CD4-positive, alpha-beta T cell (primary cell): ENCODE measurements at regions not wholly inside any gene's neighbourhood (a gene's known extent, or its start where the extent isn't known, plus 50 kb on each side); places are given as distances from the start of the nearest gene placed in this dataset.

ENCODE experiments used
- ATAC-seq: fragments of 200-7000 bp; cut with Tn5 transposase; one replicate; pipeline ENCODE4 v1.10.0; 2022; ENCODE audit warnings: mild to moderate bottlenecking; ENCODE audit not compliant: poor library complexity
- CTCF ChIA-PET: fragments of 350-600 bp; sonication (Branson Sonifier 250); formaldehyde crosslinking; loops from one replicate; lab custom pipeline; 2021; ENCODE audit warnings: antibody characterized with exemption, inconsistent platforms; lab: Charles Lee
- POLR2A ChIA-PET: fragments of 350-600 bp; sonication (Branson Sonifier 250); formaldehyde crosslinking; loops from one replicate; lab custom pipeline; 2021; ENCODE audit warnings: antibody characterized with exemption, inconsistent platforms; lab: Charles Lee
- DNase-seq, 14 experiments: peaks; one replicate each; pipeline ENCODE4 v3.0.0-alpha.2; 2013 to 2020; ENCODE audit warnings: mixed read lengths in 2 of 14
- H3K27ac ChIP-seq, 2 donors: one replicate each; pipeline versions ENCODE4 v1.5.1 to v1.7.0; 2013; ENCODE audit warnings: low read length in 2 of 2, low read depth in 1 of 2, mild to moderate bottlenecking in 1 of 2
- H3K27me3 ChIP-seq, 2 experiments: 1 replicate in 1 of 2; 2 replicates in 1 of 2; pipeline versions ENCODE4 v1.6.1 to v1.7.0; 2013; ENCODE audit warnings: low read length in 2 of 2, control low read depth in 1 of 2, mild to moderate bottlenecking in 1 of 2, moderate library complexity in 1 of 2; ENCODE audit not compliant: insufficient read depth in 2 of 2, control insufficient read depth in 1 of 2
- H3K36me3 ChIP-seq: one replicate; pipeline ENCODE4 v1.6.1; 2013; ENCODE audit warnings: low read length, control low read depth; ENCODE audit not compliant: insufficient read depth
- H3K4me1 ChIP-seq: one replicate; pipeline ENCODE4 v1.6.1; 2013; ENCODE audit warnings: low read length, control low read depth; ENCODE audit not compliant: insufficient read depth
- H3K4me3 ChIP-seq: one replicate; pipeline ENCODE4 v1.5.1; 2013; ENCODE audit warnings: mild to moderate bottlenecking, low read length, moderate library complexity
- H3K9me3 ChIP-seq, 2 experiments: 1 replicate in 1 of 2; 2 replicates in 1 of 2; pipeline versions ENCODE4 v1.6.1 to v1.7.0; 2013; ENCODE audit warnings: low read length in 2 of 2, mild to moderate bottlenecking in 2 of 2, control low read depth in 1 of 2, moderate library complexity in 1 of 2; ENCODE audit not compliant: control insufficient read depth in 1 of 2, insufficient read depth in 1 of 2
- H3K27ac Mint-ChIP-seq: one replicate; pipeline ENCODE4 v1.8.0; 2020; ENCODE audit warnings: mixed read lengths
- H3K27me3 Mint-ChIP-seq: one replicate; pipeline ENCODE4 v1.8.0; 2021; ENCODE audit warnings: mixed read lengths
- H3K36me3 Mint-ChIP-seq: one replicate; pipeline ENCODE4 v1.8.0; 2021; ENCODE audit warnings: low read depth, mixed read lengths
- H3K4me1 Mint-ChIP-seq: one replicate; pipeline ENCODE4 v1.8.0; 2021; ENCODE audit warnings: low read depth, mixed read lengths
- H3K4me3 Mint-ChIP-seq: one replicate; pipeline ENCODE4 v1.8.0; 2020; ENCODE audit warnings: mild to moderate bottlenecking, mixed read lengths
- H3K9me3 Mint-ChIP-seq: one replicate; pipeline ENCODE4 v1.8.0; 2020; ENCODE audit warnings: mixed read lengths
- CTCF ChIP-seq: fragments of 200-600 bp; IDR thresholded peaks from one replicate; pipeline ENCODE4 v1.8.0; 2022; ENCODE audit warnings: antibody characterized with exemption, mild to moderate bottlenecking
- intact Hi-C, 2 experiments: fragments of 100-400 bp; cut with DNase I in 1 of 2; cut with micrococcal nuclease in 1 of 2; formaldehyde crosslinking; loops; one replicate each; pipeline versions ENCODE4 v1.15.1 to v1.9.0; 2023 to 2025; cut with DNase I, micrococcal nuclease

GRCh38 chr6:126235363-126235762, 104.6 kb upstream of the CENPW start:
- Histone ChIP-seq H3K4me1 (no peaks in the 10 kb centered on the region), H3K4me3 (no peak overlapping the region), H3K27ac (no peak overlapping the region), H3K36me3 (no peaks in the 10 kb centered on the region), H3K9me3 (peaks cover 0 to 1% of the 10 kb centered on the region in 2 experiments), H3K27me3 (no peaks in the 10 kb centered on the region)
- Mint-ChIP-seq H3K4me3 (no peak overlapping the region), H3K27ac (no peak overlapping the region), H3K36me3 (no peaks in the 10 kb centered on the region), H3K9me3 (peaks cover 4% of the 10 kb centered on the region), H3K4me1 (no peaks in the 10 kb centered on the region), H3K27me3 (no peaks in the 10 kb centered on the region)
- ChIA-PET CTCF (no interaction called here), POLR2A (no interaction called here)
- no peak for DNase-seq
- ATAC-seq = no peak
- intact Hi-C loops = no loop called here
- no peak for TF ChIP-seq CTCF

GRCh38 chr6:126245077-126245476, 94.8 kb upstream of the CENPW start:
- intact Hi-C loops = no loop called here
- Mint-ChIP-seq H3K4me3 (no peak overlapping the region), H3K4me1 (no peaks in the 10 kb centered on the region), H3K27me3 (no peaks in the 10 kb centered on the region), H3K9me3 (no peaks in the 10 kb centered on the region), H3K27ac (no peak overlapping the region), H3K36me3 (no peaks in the 10 kb centered on the region)
- TF ChIP-seq CTCF = no peak
- H3K4me1 ChIP-seq = no peaks in the 10 kb centered on the region
- H3K36me3 ChIP-seq = no peaks in the 10 kb centered on the region
- H3K27me3 ChIP-seq = no peaks in the 10 kb centered on the region
- H3K9me3 ChIP-seq = peaks cover 0 to 9% of the 10 kb centered on the region in 2 experiments
- no peak overlapping the region for H3K4me3 ChIP-seq
- H3K27ac ChIP-seq = no peak overlapping the region
- POLR2A ChIA-PET = no interaction called here
- DNase-seq = no peak
- ATAC-seq = no peak
- CTCF ChIA-PET = no interaction called here

GRCh38 chr6:126252154-126252553, 87.8 kb upstream of the CENPW start:
- POLR2A ChIA-PET = no interaction called here
- intact Hi-C loops = no loop called here
- no peaks in the 10 kb centered on the region for H3K27me3 Mint-ChIP-seq
- H3K36me3 Mint-ChIP-seq = no peaks in the 10 kb centered on the region
- Histone ChIP-seq H3K4me3 (no peak overlapping the region), H3K27ac (no peak overlapping the region), H3K36me3 (no peaks in the 10 kb centered on the region), H3K9me3 (no peaks in the 10 kb centered on the region), H3K4me1 (no peaks in the 10 kb centered on the region), H3K27me3 (no peaks in the 10 kb centered on the region)
- H3K9me3 Mint-ChIP-seq = no peaks in the 10 kb centered on the region
- H3K4me1 Mint-ChIP-seq = no peaks in the 10 kb centered on the region
- no peak overlapping the region for H3K4me3 Mint-ChIP-seq
- TF ChIP-seq CTCF = no peak
- DNase-seq = no peak
- CTCF ChIA-PET = no interaction called here
- no peak for ATAC-seq
- H3K27ac Mint-ChIP-seq = no peak overlapping the region
